ENCODE measurements at regions not wholly inside any gene's neighbourhood (a gene's known extent, or its start where the extent isn't known, plus 50 kb on each side); places are given as distances from the start of the nearest gene placed in this dataset.

DNA sequence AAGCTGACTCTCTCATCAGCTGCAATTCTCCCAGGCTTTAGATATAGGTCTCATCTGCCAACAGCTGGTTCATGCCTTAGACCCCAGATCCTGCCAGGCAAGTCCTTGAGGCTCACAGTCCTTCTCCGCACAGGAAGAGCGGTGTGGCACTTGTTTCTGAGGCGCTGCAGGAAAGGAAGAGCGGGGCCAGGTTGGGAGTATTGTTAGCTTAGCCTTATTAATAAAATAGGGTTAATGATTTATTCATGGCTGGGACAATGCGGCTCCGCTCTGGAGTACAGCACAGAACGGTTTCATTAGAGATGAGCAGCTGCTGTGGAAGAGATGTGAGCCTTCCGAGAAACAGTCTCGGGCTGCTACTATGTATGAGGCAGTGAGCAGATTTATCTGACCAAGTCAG lies 78.1 kb downstream of the FZD1 start:
- Histone ChIP-seq H3K4me1 (peaks cover 11 to 29% (median 26%) of the 10 kb centered on the region in 4 donors), H3K36me3 (no peaks in the 10 kb centered on the region), H3K27ac (no peak overlapping the region), H3K9me3 (no peaks in the 10 kb centered on the region), H3K4me3 (no peak overlapping the region), H3K27me3 (no peaks in the 10 kb centered on the region)
- peak in 1 of 2 donors; percentile 27 for ATAC-seq (ENCODE audit: low FRiP score in 2 of 2)
- TF ChIP-seq, protein P1, sequence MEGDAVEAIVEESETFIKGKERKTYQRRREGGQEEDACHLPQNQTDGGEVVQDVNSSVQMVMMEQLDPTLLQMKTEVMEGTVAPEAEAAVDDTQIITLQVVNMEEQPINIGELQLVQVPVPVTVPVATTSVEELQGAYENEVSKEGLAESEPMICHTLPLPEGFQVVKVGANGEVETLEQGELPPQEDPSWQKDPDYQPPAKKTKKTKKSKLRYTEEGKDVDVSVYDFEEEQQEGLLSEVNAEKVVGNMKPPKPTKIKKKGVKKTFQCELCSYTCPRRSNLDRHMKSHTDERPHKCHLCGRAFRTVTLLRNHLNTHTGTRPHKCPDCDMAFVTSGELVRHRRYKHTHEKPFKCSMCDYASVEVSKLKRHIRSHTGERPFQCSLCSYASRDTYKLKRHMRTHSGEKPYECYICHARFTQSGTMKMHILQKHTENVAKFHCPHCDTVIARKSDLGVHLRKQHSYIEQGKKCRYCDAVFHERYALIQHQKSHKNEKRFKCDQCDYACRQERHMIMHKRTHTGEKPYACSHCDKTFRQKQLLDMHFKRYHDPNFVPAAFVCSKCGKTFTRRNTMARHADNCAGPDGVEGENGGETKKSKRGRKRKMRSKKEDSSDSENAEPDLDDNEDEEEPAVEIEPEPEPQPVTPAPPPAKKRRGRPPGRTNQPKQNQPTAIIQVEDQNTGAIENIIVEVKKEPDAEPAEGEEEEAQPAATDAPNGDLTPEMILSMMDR (IDR thresholded peaks at IDR 0.05) = no peak
- TF ChIP-seq POLR2AphosphoS5 (IDR thresholded peaks at IDR 0.05) (no peak), EP300 (IDR thresholded peaks at IDR 0.05) (no peak)
- no peak for DNase-seq
- 82 to 89% methylated on average over 9 of the region's 9 CpGs for WGBS, 2 donors

DNA sequence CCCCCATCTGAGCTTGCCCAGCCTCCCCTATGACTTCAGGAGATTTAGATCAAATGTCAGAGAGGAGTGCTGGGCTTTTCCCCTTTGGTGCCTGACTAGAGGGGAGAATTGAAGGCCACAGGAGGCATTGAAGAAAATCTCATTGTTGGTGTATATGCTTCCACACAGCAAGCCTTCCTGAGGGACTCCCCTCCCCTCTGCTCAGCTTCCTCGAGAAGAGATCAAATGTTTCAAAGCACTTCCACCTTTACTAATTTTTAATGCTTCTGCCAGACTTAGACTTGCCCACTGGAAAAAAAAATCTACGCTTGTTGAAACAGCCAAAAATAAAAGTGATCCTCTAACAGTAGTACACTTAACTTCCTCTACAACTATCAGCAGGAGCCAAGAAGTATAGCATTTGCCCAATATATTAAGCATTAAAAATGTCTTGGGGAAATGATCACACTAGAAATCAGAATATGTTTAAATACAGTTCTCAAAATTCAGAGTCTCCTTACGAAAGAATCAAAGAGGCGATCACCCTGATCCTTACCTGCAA lies 79.3 kb downstream of the FZD1 start:
- 46 to 52% methylated on average over 4 of the region's 4 CpGs for WGBS, 2 donors
- H3K4me3 ChIP-seq = no peak overlapping the region
- H3K9me3 ChIP-seq = no peaks in the 10 kb centered on the region
- peaks cover 23 to 38% (median 36%) of the 10 kb centered on the region in 4 donors for H3K4me1 ChIP-seq
- no peak for DNase-seq
- H3K27me3 ChIP-seq = no peaks in the 10 kb centered on the region
- H3K27ac ChIP-seq = no peak overlapping the region
- ATAC-seq (ENCODE audit: low FRiP score in 2 of 2) = no peak
- no peaks in the 10 kb centered on the region for H3K36me3 ChIP-seq
- TF ChIP-seq EP300 (IDR thresholded peaks at IDR 0.05) (no peak), POLR2A (IDR thresholded peaks at IDR 0.05) (no peak), POLR2AphosphoS5 (IDR thresholded peaks at IDR 0.05) (no peak)
- TF ChIP-seq, protein P1 (IDR thresholded peaks at IDR 0.05) = no peak

DNA sequence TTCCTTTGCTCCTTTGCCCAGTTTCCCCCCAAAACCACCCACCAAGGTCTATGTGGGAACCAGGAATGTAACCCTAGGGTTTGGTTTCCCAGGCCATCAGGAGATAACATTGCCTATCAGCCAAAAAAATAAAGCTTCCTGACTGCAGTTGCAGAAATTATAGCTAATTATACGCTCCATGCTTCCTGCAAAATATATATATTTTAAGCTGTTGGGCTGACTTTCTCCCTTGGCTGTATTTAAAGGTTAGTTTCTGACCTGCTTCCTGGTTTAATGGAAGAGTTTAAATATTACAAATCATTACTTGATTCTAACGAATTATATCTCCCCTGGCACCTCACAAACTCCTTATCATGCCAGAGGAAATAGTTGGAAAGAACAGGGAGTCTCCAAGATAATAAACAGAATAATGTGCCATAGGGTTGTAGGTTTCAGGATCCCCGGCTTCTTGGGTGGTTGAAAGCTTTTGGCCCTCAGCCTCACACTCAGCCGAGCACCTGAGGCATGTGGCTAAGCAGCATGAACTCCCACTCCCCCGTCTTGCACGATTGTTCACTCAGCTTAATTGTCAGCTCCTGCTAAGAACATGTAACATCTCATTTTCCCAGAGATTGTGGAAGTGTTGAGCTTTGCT lies 79.9 kb downstream of the FZD1 start:
- H3K4me1 ChIP-seq = peaks cover 27 to 44% (median 39%) of the 10 kb centered on the region in 4 donors
- WGBS, 2 donors = 51 to 52% methylated on average over 6 of the region's 6 CpGs
- TF ChIP-seq EP300 (IDR thresholded peaks at IDR 0.05) (no peak), POLR2AphosphoS5 (IDR thresholded peaks at IDR 0.05) (no peak), POLR2A (IDR thresholded peaks at IDR 0.05) (no peak)
- TF ChIP-seq, protein P1 (IDR thresholded peaks at IDR 0.05) = no peak
- H3K36me3 ChIP-seq = no peaks in the 10 kb centered on the region
- no peak for ATAC-seq (ENCODE audit: low FRiP score in 2 of 2)
- no peaks in the 10 kb centered on the region for H3K27me3 ChIP-seq
- H3K27ac ChIP-seq = no peak overlapping the region
- H3K9me3 ChIP-seq = no peaks in the 10 kb centered on the region
- DNase-seq = no peak
- H3K4me3 ChIP-seq = no peak overlapping the region

DNA sequence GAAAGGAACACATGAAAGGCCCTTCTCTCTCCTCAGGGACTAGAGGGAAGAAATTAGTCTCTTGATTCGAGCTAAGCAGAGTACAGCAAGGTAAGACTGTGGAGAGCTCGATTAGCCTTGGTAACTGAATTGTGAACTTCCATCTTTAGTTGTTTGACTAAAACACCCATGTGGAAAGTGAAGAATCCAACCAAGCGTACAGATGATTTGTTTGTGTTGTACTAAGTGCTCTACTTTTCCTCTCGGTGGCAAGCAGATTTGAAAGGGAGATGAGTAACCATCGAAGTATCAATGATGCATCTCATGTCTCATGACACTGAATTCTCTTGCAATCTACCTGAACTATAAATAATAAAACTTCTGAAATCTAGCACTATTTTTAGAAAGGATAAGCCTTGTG lies 80.7 kb downstream of the FZD1 start:
- no peaks in the 10 kb centered on the region for H3K27me3 ChIP-seq
- peaks cover 27 to 44% (median 40%) of the 10 kb centered on the region in 4 donors for H3K4me1 ChIP-seq
- H3K36me3 ChIP-seq = no peaks in the 10 kb centered on the region
- ATAC-seq (ENCODE audit: low FRiP score in 2 of 2) (no peak), DNase-seq (no peak)
- H3K4me3 ChIP-seq = no peak overlapping the region
- 84 to 93% methylated on average over 5 of the region's 5 CpGs for WGBS, 2 donors
- H3K27ac ChIP-seq = no peak overlapping the region
- no peaks in the 10 kb centered on the region for H3K9me3 ChIP-seq
- TF ChIP-seq POLR2A (IDR thresholded peaks at IDR 0.05) = no peak
- no peak for TF ChIP-seq EP300 (IDR thresholded peaks at IDR 0.05)
- TF ChIP-seq, protein P1 (IDR thresholded peaks at IDR 0.05) = no peak
- no peak for TF ChIP-seq POLR2AphosphoS5 (IDR thresholded peaks at IDR 0.05)

DNA sequence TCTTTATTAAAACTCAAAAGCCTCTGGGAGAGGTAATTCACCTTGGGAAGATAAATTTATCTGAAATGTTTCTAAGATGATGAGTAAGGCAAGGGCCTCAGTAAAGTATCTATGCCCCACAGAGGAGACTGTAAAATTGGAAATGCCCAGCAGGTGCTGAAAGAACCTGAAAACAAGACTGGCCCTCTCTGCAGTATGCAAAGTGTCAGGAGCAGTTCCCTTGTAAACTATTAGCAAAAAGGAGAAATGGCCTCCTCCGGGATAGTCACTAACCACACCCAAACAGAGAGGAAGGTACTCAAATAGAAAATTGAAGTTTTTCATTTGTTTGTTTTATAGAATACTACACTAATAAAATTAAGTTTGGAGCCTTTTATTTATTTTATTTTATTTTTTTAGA lies 81.2 kb downstream of the FZD1 start:
- Histone ChIP-seq H3K27ac (no peak overlapping the region), H3K4me1 (peaks cover 27 to 44% (median 40%) of the 10 kb centered on the region in 4 donors), H3K27me3 (no peaks in the 10 kb centered on the region), H3K4me3 (no peak overlapping the region), H3K9me3 (no peaks in the 10 kb centered on the region), H3K36me3 (no peaks in the 10 kb centered on the region)
- TF ChIP-seq EP300 (IDR thresholded peaks at IDR 0.05) (no peak), POLR2A (IDR thresholded peaks at IDR 0.05) (no peak), POLR2AphosphoS5 (IDR thresholded peaks at IDR 0.05) (no peak)
- TF ChIP-seq, protein P1 (IDR thresholded peaks at IDR 0.05) = no peak
- ATAC-seq (ENCODE audit: low FRiP score in 2 of 2) (no peak), DNase-seq (no peak)
- WGBS, 2 donors = 68 to 70% methylated on average over 1 of the region's 1 CpG
